GM12878 (cell line): ENCODE measurements at regions not wholly inside any gene's neighbourhood (a gene's known extent, or its start where the extent isn't known, plus 50 kb on each side); places are given as distances from the start of the nearest gene placed in this dataset.

Experiments
- ATAC-seq: fragments of 200-7000 bp; cut with Tn5 transposase; 3 replicates; pipeline ENCODE4 v1.9.1; 2020; ENCODE audit warnings: mild to moderate bottlenecking, moderate library complexity
- BruUV-seq: library from RNA; stranded (reverse); fragments of 400-500 nt; replicated peaks from 2 replicates; lab custom pipeline; 2021; lab: Mats Ljungman, UMichigan
- CTCF ChIA-PET: fragments of 300-600 bp; sonication (Branson Sonifier 250); formaldehyde crosslinking; extraction: SDS; loops from one replicate; lab custom pipeline; 2021; ENCODE audit warnings: inconsistent platforms; lab: Yijun Ruan, JAX
- POLR2A ChIA-PET: fragments of 350-600 bp; formaldehyde crosslinking; extraction: SDS; loops from one replicate; lab custom pipeline; 2021; ENCODE audit warnings: inconsistent platforms; lab: Charles Lee
- RAD21 ChIA-PET: fragments of 300-600 bp; sonication (Branson Sonifier 250); formaldehyde crosslinking; loops from one replicate; lab custom pipeline; 2023; ENCODE audit warnings: antibody characterized with exemption; ENCODE audit not compliant: unreplicated experiment; lab: Charles Lee
- SMC1A ChIA-PET: fragments of 300-600 bp; sonication (Branson Sonifier 250); formaldehyde crosslinking; loops from one replicate; lab custom pipeline; 2023; ENCODE audit not compliant: unreplicated experiment, uncharacterized antibody; lab: Charles Lee
- DNase-seq: peaks from one replicate; pipeline ENCODE4 v3.0.0-alpha.2; 2011; ENCODE audit warnings: low read depth, low spot score
- FAIRE-seq: peaks from 3 replicates; lab custom pipeline; 2011; peaks lifted over from hg19 to GRCh38; lab: Jason Lieb, UNC
- H2AFZ ChIP-seq: 2 replicates; pipeline ENCODE4 v1.6.0; 2011; ENCODE audit warnings: low read depth, low read length, control low read depth; ENCODE audit not compliant: control insufficient read depth
- H3K27ac ChIP-seq: 2 replicates; pipeline ENCODE4 v1.5.1; 2011; ENCODE audit warnings: control low read depth; ENCODE audit not compliant: control insufficient read depth, insufficient read depth
- H3K27me3 ChIP-seq, 2 experiments: replicated peaks in 1 of 2; 2 replicates each; pipeline versions ENCODE4 v1.6.0 to v1.6.1; 2011; ENCODE audit warnings: low read length in 1 of 2; ENCODE audit not compliant: control insufficient read depth in 2 of 2, insufficient read depth in 2 of 2
- H3K36me3 ChIP-seq, 2 experiments: 2 replicates each; pipeline ENCODE4 v1.5.1; 2011; ENCODE audit warnings: low read length in 1 of 2; ENCODE audit not compliant: control insufficient read depth in 2 of 2, insufficient read depth in 2 of 2
- H3K4me1 ChIP-seq: 2 replicates; pipeline ENCODE4 v1.6.1; 2011; ENCODE audit warnings: mild to moderate bottlenecking, low read length, moderate library complexity, mixed read lengths; ENCODE audit not compliant: control insufficient read depth, insufficient read depth
- H3K4me2 ChIP-seq: 2 replicates; pipeline ENCODE4 v1.6.0; 2011; ENCODE audit warnings: control low read depth; ENCODE audit not compliant: control insufficient read depth, insufficient read depth
- H3K4me3 ChIP-seq: fragments of 200-600 bp; sonication (generic); 2 replicates; pipeline ENCODE4 v1.5.1; 2016
- H3K79me2 ChIP-seq: 2 replicates; pipeline ENCODE4 v1.6.0; 2011; ENCODE audit warnings: low read length; ENCODE audit not compliant: control insufficient read depth, insufficient read depth
- H3K9ac ChIP-seq: 2 replicates; pipeline ENCODE4 v1.8.0; 2011; ENCODE audit warnings: low read length, control low read depth, mixed read lengths; ENCODE audit not compliant: control insufficient read depth, insufficient read depth
- H3K9me3 ChIP-seq: replicated peaks from 3 replicates; pipeline ENCODE4 v1.5.1; 2011; ENCODE audit warnings: mild to moderate bottlenecking, low read length; ENCODE audit not compliant: control insufficient read depth, insufficient read depth
- H4K20me1 ChIP-seq: 2 replicates; pipeline ENCODE4 v1.6.0; 2011; ENCODE audit not compliant: control insufficient read depth, insufficient read depth
- BMI1 ChIP-seq: fragments of 450-650 bp; IDR thresholded peaks from 2 replicates; pipeline ENCODE4 v1.6.1; 2016; ENCODE audit warnings: mild to moderate bottlenecking, moderate library complexity, borderline replicate concordance
- EED ChIP-seq: sonication (generic); IDR thresholded peaks from 2 replicates; pipeline ENCODE4 v1.6.1; 2016; ENCODE audit warnings: antibody characterized with exemption, low read depth
- FOXK2 ChIP-seq: fragments of 450-650 bp; IDR thresholded peaks from 2 replicates; pipeline ENCODE4 v1.6.1; 2017; ENCODE audit warnings: mild to moderate bottlenecking, moderate library complexity
- HDAC2 ChIP-seq: fragments of 200-600 bp; sonication (generic); IDR thresholded peaks from 2 replicates; pipeline ENCODE4 v1.6.1; 2017
- MTA2 ChIP-seq: fragments of 450-650 bp; IDR thresholded peaks from 2 replicates; pipeline ENCODE4 v1.6.1; 2016; ENCODE audit warnings: low read depth, mild to moderate bottlenecking, moderate library complexity
- NBN ChIP-seq: fragments of 450-650 bp; IDR thresholded peaks from 2 replicates; pipeline ENCODE4 v1.6.1; 2016
- NFXL1 ChIP-seq: fragments of 450-650 bp; IDR thresholded peaks from 2 replicates; pipeline ENCODE4 v1.6.1; 2017; ENCODE audit warnings: antibody characterized with exemption, mild to moderate bottlenecking, borderline replicate concordance
- POLR2A ChIP-seq: IDR thresholded peaks from 2 replicates; pipeline ENCODE4 v1.6.1; 2011; ENCODE audit warnings: low read depth, mild to moderate bottlenecking, low read length
- RBBP5 ChIP-seq: fragments of 200-600 bp; sonication (generic); conservative IDR thresholded peaks from 2 replicates; pipeline ENCODE4 v1.6.1; 2016
- RELA ChIP-seq: fragments of 450-650 bp; IDR thresholded peaks from 2 replicates; pipeline ENCODE4 v1.8.0; 2014; ENCODE audit warnings: borderline replicate concordance; ENCODE audit not compliant: partially characterized antibody
- SPI1 ChIP-seq: IDR thresholded peaks from 2 replicates; pipeline ENCODE4 v1.6.1; 2011; ENCODE audit warnings: low read depth, mild to moderate bottlenecking, low read length, moderate library complexity, borderline replicate concordance; ENCODE audit not compliant: insufficient read depth
- SUZ12 ChIP-seq: fragments of 200-600 bp; sonication (generic); IDR thresholded peaks from one replicate; pipeline ENCODE4 v1.6.1; 2018; ENCODE audit warnings: antibody characterized with exemption, mild to moderate bottlenecking; ENCODE audit not compliant: unreplicated experiment
- ZNF622 ChIP-seq: fragments of 450-650 bp; IDR thresholded peaks from 2 replicates; pipeline ENCODE4 v1.6.1; 2017; ENCODE audit warnings: mild to moderate bottlenecking, inconsistent platforms
- WGBS: methylation state at CpG from one replicate; pipeline ENCODE4 v1.1.6; 2016; ENCODE audit warnings: low lambda C conversion rate; ENCODE audit not compliant: insufficient replicate concordance, insufficient coverage; ENCODE audit errors: missing lambda C conversion rate; 5-methylcytosine and 5-hydroxymethylcytosine counted together
- in situ Hi-C: fragments of 300-500 bp; cut with MboI; formaldehyde crosslinking; loops from 9 replicates; pipeline ENCODE4 v1.14.3; 2018; ENCODE audit warnings: mixed read lengths
- intact Hi-C: fragments of 100-400 bp; cut with micrococcal nuclease; formaldehyde crosslinking; loops from one replicate; pipeline ENCODE4 v1.14.2; 2022; ENCODE audit not compliant: unreplicated experiment
- TF ChIP-seq, protein P1 (sequence below): fragments of 450-650 bp; IDR thresholded peaks from 2 replicates; pipeline ENCODE4 v1.6.1; 2018; ENCODE audit warnings: mild to moderate bottlenecking, low read depth, moderate library complexity; ENCODE audit not compliant: partially characterized antibody
- TF ChIP-seq, protein P2 (sequence below): fragments of 450-650 bp; IDR thresholded peaks from 2 replicates; pipeline ENCODE4 v1.6.1; 2016; ENCODE audit warnings: mild to moderate bottlenecking
- TF ChIP-seq, protein P3 (sequence below): fragments of 150-350 bp; IDR thresholded peaks from 2 replicates; pipeline ENCODE4 v1.6.1; 2014; ENCODE audit warnings: mild to moderate bottlenecking, low read depth, low read length
- TF ChIP-seq, protein P4 (sequence below): IDR thresholded peaks from 2 replicates; pipeline ENCODE4 v1.6.1; 2012; ENCODE audit warnings: low read depth, low read length, improper control_type of control experiment

DNA sequence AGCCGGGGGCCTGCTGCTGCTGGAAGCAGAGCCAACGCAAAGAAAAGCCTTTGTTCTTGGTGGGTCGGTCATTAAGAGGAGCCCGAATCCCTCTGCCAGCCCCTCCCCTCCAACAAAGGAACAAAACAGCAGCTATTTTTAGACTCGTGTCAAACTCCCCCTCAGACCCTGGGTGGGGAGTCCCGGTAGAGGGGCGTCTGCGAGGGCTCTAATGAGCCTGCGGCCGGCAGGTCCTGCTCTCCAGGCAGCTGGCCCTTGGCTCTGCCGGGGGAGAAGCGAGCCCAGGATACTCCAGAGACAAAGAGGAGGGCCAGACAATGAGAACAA lies 114.0 kb downstream of the LHX2 start:
- Histone ChIP-seq H3K27ac (no peak overlapping the region), H3K4me3 (no peak overlapping the region), H3K4me2 (no peak overlapping the region), H3K9me3 (peaks cover 3% of the 10 kb centered on the region; the same call in 1 of the 3 replicates), H3K9ac (no peak overlapping the region), H3K79me2 (peaks cover 2% of the 10 kb centered on the region; the same call in 1 of the 2 replicates), H3K27me3 (no peaks in the 10 kb centered on the region), H4K20me1 (no peaks in the 10 kb centered on the region), H3K36me3 (no peaks in the 10 kb centered on the region), H2AFZ (no peak overlapping the region), H3K4me1 (peaks cover 8% of the 10 kb centered on the region; the same call in 1 of the 2 replicates)
- WGBS = 69% methylated on average over 12 of the region's 12 CpGs
- ChIA-PET CTCF (interaction anchor here (1.3 to 6.0 kb wide), 15 partner anchors 9 to 410 kb away, joined by 3 to 42 read pairs (median 17); no protein-coding TSS in a partner anchor), POLR2A (no interaction called here), RAD21 (interaction anchor here (1.4 to 2.6 kb wide), 4 partner anchors 36 to 261 kb away, joined by 5 to 24 read pairs (median 12); no protein-coding TSS in a partner anchor), SMC1A (interaction anchor here (1.1 to 3.8 kb wide), 8 partner anchors 31 to 265 kb away, joined by 3 to 18 read pairs (median 8); no protein-coding TSS in a partner anchor)
- no TSS peak for BruUV-seq
- no peak for DNase-seq
- intact Hi-C loops (loop anchor here (10.0 kb wide), 2 partner anchors 229 to 259 kb away; no protein-coding TSS in a partner anchor), in situ Hi-C loops (loop anchor here (25.0 kb wide), 1 partner anchor 162 kb away; no protein-coding TSS in a partner anchor)
- no peak for ATAC-seq
- FAIRE-seq = no peak
- TF ChIP-seq SUZ12 (no peak), HDAC2 (no peak), BMI1 (no peak), NBN (no peak), RBBP5 (no peak), FOXK2 (no peak), ZNF622 (no peak), SPI1 (no peak), EED (no peak), RELA (no peak), MTA2 (no peak), NFXL1 (no peak), POLR2A (no peak)
- TF ChIP-seq, protein P1, sequence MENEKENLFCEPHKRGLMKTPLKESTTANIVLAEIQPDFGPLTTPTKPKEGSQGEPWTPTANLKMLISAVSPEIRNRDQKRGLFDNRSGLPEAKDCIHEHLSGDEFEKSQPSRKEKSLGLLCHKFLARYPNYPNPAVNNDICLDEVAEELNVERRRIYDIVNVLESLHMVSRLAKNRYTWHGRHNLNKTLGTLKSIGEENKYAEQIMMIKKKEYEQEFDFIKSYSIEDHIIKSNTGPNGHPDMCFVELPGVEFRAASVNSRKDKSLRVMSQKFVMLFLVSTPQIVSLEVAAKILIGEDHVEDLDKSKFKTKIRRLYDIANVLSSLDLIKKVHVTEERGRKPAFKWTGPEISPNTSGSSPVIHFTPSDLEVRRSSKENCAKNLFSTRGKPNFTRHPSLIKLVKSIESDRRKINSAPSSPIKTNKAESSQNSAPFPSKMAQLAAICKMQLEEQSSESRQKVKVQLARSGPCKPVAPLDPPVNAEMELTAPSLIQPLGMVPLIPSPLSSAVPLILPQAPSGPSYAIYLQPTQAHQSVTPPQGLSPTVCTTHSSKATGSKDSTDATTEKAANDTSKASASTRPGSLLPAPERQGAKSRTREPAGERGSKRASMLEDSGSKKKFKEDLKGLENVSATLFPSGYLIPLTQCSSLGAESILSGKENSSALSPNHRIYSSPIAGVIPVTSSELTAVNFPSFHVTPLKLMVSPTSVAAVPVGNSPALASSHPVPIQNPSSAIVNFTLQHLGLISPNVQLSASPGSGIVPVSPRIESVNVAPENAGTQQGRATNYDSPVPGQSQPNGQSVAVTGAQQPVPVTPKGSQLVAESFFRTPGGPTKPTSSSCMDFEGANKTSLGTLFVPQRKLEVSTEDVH = no peak
- TF ChIP-seq, protein P2, sequence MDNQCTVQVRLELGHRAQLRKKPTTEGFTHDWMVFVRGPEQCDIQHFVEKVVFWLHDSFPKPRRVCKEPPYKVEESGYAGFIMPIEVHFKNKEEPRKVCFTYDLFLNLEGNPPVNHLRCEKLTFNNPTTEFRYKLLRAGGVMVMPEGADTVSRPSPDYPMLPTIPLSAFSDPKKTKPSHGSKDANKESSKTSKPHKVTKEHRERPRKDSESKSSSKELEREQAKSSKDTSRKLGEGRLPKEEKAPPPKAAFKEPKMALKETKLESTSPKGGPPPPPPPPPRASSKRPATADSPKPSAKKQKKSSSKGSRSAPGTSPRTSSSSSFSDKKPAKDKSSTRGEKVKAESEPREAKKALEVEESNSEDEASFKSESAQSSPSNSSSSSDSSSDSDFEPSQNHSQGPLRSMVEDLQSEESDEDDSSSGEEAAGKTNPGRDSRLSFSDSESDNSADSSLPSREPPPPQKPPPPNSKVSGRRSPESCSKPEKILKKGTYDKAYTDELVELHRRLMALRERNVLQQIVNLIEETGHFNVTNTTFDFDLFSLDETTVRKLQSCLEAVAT = no peak
- TF ChIP-seq, protein P3, sequence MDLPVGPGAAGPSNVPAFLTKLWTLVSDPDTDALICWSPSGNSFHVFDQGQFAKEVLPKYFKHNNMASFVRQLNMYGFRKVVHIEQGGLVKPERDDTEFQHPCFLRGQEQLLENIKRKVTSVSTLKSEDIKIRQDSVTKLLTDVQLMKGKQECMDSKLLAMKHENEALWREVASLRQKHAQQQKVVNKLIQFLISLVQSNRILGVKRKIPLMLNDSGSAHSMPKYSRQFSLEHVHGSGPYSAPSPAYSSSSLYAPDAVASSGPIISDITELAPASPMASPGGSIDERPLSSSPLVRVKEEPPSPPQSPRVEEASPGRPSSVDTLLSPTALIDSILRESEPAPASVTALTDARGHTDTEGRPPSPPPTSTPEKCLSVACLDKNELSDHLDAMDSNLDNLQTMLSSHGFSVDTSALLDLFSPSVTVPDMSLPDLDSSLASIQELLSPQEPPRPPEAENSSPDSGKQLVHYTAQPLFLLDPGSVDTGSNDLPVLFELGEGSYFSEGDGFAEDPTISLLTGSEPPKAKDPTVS = no peak
- TF ChIP-seq, protein P4, sequence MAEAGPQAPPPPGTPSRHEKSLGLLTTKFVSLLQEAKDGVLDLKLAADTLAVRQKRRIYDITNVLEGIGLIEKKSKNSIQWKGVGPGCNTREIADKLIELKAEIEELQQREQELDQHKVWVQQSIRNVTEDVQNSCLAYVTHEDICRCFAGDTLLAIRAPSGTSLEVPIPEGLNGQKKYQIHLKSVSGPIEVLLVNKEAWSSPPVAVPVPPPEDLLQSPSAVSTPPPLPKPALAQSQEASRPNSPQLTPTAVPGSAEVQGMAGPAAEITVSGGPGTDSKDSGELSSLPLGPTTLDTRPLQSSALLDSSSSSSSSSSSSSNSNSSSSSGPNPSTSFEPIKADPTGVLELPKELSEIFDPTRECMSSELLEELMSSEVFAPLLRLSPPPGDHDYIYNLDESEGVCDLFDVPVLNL = no peak
